Uterus (tissue), 2 donors: ENCODE measurements at regions not wholly inside any gene's neighbourhood (a gene's known extent, or its start where the extent isn't known, plus 50 kb on each side); places are given as distances from the start of the nearest gene placed in this dataset.

Experiments used
- POLR2A ChIP-seq, 2 donors: fragments of 450-650 bp; IDR thresholded peaks; one replicate each; pipeline ENCODE4 v1.6.1; 2016; ENCODE audit warnings: antibody characterized with exemption in 2 of 2, mild to moderate bottlenecking in 1 of 2, moderate library complexity in 1 of 2
- TF ChIP-seq, protein P1 (sequence below), 4 experiments: fragments of 200-600 bp in 2 of 4; fragments of 450-650 bp in 2 of 4; sonication (generic) in 2 of 4; IDR thresholded peaks; one replicate each; pipeline ENCODE4 v1.5.1; 2016 to 2019; ENCODE audit warnings: antibody characterized with exemption in 4 of 4, mild to moderate bottlenecking in 2 of 4, moderate library complexity in 1 of 4

DNA sequence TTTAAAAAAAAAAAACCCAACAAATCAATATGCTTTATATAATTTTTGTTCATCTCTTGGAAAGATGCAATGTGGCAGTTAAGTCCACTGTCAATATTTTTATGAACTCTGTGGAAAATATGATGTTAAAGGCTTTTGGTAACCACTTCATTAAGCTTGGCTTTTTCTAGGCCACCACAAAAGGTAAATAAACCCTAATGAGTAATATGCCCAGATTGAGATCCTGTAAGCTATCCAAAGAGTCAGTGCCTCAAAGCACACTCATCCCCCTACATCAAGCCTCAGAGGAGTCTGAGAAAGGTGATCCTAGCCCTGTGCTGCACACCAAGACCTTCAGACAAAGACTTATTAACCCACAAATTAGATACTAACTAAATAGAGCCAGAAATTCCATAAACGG, 121.1 kb downstream of the CDC5L start:
- TF ChIP-seq, protein P1, sequence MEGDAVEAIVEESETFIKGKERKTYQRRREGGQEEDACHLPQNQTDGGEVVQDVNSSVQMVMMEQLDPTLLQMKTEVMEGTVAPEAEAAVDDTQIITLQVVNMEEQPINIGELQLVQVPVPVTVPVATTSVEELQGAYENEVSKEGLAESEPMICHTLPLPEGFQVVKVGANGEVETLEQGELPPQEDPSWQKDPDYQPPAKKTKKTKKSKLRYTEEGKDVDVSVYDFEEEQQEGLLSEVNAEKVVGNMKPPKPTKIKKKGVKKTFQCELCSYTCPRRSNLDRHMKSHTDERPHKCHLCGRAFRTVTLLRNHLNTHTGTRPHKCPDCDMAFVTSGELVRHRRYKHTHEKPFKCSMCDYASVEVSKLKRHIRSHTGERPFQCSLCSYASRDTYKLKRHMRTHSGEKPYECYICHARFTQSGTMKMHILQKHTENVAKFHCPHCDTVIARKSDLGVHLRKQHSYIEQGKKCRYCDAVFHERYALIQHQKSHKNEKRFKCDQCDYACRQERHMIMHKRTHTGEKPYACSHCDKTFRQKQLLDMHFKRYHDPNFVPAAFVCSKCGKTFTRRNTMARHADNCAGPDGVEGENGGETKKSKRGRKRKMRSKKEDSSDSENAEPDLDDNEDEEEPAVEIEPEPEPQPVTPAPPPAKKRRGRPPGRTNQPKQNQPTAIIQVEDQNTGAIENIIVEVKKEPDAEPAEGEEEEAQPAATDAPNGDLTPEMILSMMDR (IDR thresholded peaks at IDR 0.05): no peak
- TF ChIP-seq POLR2A (IDR thresholded peaks at IDR 0.05): no peak
